ENCODE measurements at regions not wholly inside any gene's neighbourhood (a gene's known extent, or its start where the extent isn't known, plus 50 kb on each side); places are given as distances from the start of the nearest gene placed in this dataset.

- Histone ChIP-seq H3K4me3 (no peak overlapping the region), H3K9me3 (no peaks in the 10 kb centered on the region), H3K4me1 (peaks cover 3 to 7% of the 10 kb centered on the region in 2 donors), H3K36me3 (no peaks in the 10 kb centered on the region), H3K27ac (no peak overlapping the region), H3K27me3 (no peaks in the 10 kb centered on the region)
- intact Hi-C loops (cut with DNase I): no loop called here
- DNase-seq (no peak), ATAC-seq (no peak)
- TF ChIP-seq CTCF (IDR thresholded peaks at IDR 0.05): no peak
These were observed 404.2 kb upstream of the CDIN1 start for GRCh38 chr15:36175186-36175740.

- DNase-seq (no peak), ATAC-seq (no peak)
- no peak for TF ChIP-seq CTCF (IDR thresholded peaks at IDR 0.05)
- no peak overlapping the region for H3K27ac ChIP-seq
- no peaks in the 10 kb centered on the region for H3K27me3 ChIP-seq
- H3K4me1 ChIP-seq: peaks cover 3 to 7% of the 10 kb centered on the region in 2 donors
- intact Hi-C loops (cut with DNase I): no loop called here
- no peaks in the 10 kb centered on the region for H3K9me3 ChIP-seq
- no peaks in the 10 kb centered on the region for H3K36me3 ChIP-seq
- no peak overlapping the region for H3K4me3 ChIP-seq
These were observed 403.6 kb upstream of the CDIN1 start for GRCh38 chr15:36175741-36176291.

- no peak for TF ChIP-seq CTCF (IDR thresholded peaks at IDR 0.05)
- Histone ChIP-seq H3K36me3 (no peaks in the 10 kb centered on the region), H3K9me3 (no peaks in the 10 kb centered on the region), H3K27me3 (no peaks in the 10 kb centered on the region), H3K4me1 (peaks cover 3 to 7% of the 10 kb centered on the region in 2 donors), H3K4me3 (no peak overlapping the region), H3K27ac (no peak overlapping the region)
- ATAC-seq: peak; percentile 69
- intact Hi-C loops (cut with DNase I): no loop called here
- DNase-seq: peak in 2 of 4 donors; percentile 77 to 83
These were observed 401.7 kb upstream of the CDIN1 start for GRCh38 chr15:36177590-36178302.

GRCh38 chr15:36178303-36178633, 401.2 kb upstream of the CDIN1 start:
- no peak for TF ChIP-seq CTCF (IDR thresholded peaks at IDR 0.05)
- intact Hi-C loops (cut with DNase I): no loop called here
- Histone ChIP-seq H3K36me3 (no peaks in the 10 kb centered on the region), H3K9me3 (no peaks in the 10 kb centered on the region), H3K27ac (no peak overlapping the region), H3K4me1 (peaks cover 3 to 7% of the 10 kb centered on the region in 2 donors), H3K27me3 (no peaks in the 10 kb centered on the region), H3K4me3 (no peak overlapping the region)
- DNase-seq (no peak), ATAC-seq (no peak)

GRCh38 chr15:36183201-36183600, 396.2 kb upstream of the CDIN1 start:
- Histone ChIP-seq H3K4me1 (no peaks in the 10 kb centered on the region), H3K27me3 (no peaks in the 10 kb centered on the region), H3K9me3 (no peaks in the 10 kb centered on the region), H3K4me3 (no peak overlapping the region), H3K36me3 (no peaks in the 10 kb centered on the region), H3K27ac (no peak overlapping the region)
- no peak for ATAC-seq
- no peak for DNase-seq
- intact Hi-C loops (cut with DNase I): no loop called here
- no peak for TF ChIP-seq CTCF (IDR thresholded peaks at IDR 0.05)
